H1 (cell line): ENCODE measurements at regions not wholly inside any gene's neighbourhood (a gene's known extent, or its start where the extent isn't known, plus 50 kb on each side); places are given as distances from the start of the nearest gene placed in this dataset.

Experiments
- CEBPB ChIP-seq: IDR thresholded peaks from 2 replicates; pipeline ENCODE4 v1.6.1; 2012; ENCODE audit warnings: low read depth, low read length
- CHD1 ChIP-seq: IDR thresholded peaks from 2 replicates; pipeline ENCODE4 v1.6.1; 2012; ENCODE audit warnings: low read depth, low read length, improper control_type of control experiment
- CTCF ChIP-seq, 3 experiments: IDR thresholded peaks; 1 replicate in 2 of 3; 2 replicates in 1 of 3; pipeline versions ENCODE4 v1.5.1 to v1.6.1; 2011; ENCODE audit warnings: low read length in 3 of 3, mild to moderate bottlenecking in 3 of 3, inconsistent platforms in 2 of 3, low read depth in 1 of 3, moderate library complexity in 1 of 3; ENCODE audit not compliant: insufficient read depth in 1 of 3; ENCODE audit errors: control extremely low read depth in 1 of 3
- EP300 ChIP-seq, 2 experiments: IDR thresholded peaks; 1 replicate in 1 of 2; 2 replicates in 1 of 2; pipeline ENCODE4 v1.6.1; 2011 to 2012; ENCODE audit warnings: low read depth in 2 of 2, low read length in 2 of 2, mild to moderate bottlenecking in 2 of 2, borderline replicate concordance in 1 of 2, inconsistent platforms in 1 of 2, moderate library complexity in 1 of 2
- HDAC6 ChIP-seq: IDR thresholded peaks from one replicate; pipeline ENCODE4 v1.7.1; 2012; ENCODE audit warnings: low read depth, mild to moderate bottlenecking, inconsistent platforms, low read length, moderate library complexity
- JUN ChIP-seq: IDR thresholded peaks from 2 replicates; pipeline ENCODE4 v1.6.1; 2011; ENCODE audit warnings: low read depth, mild to moderate bottlenecking, improper control_type of control experiment, low read length
- NRF1 ChIP-seq: IDR thresholded peaks from 2 replicates; pipeline ENCODE4 v1.6.1; 2011; ENCODE audit warnings: mild to moderate bottlenecking, low read depth, low read length, improper control_type of control experiment
- POLR2A ChIP-seq, 2 experiments: IDR thresholded peaks; 1 replicate in 1 of 2; 2 replicates in 1 of 2; pipeline ENCODE4 v1.6.1; 2011; ENCODE audit warnings: low read depth in 2 of 2, low read length in 2 of 2, mild to moderate bottlenecking in 2 of 2; ENCODE audit errors: control extremely low read depth in 1 of 2
- POLR2AphosphoS5 ChIP-seq: IDR thresholded peaks from 2 replicates; pipeline ENCODE4 v1.6.1; 2011; ENCODE audit warnings: low read depth, low read length
- RAD21 ChIP-seq, 2 experiments: IDR thresholded peaks in 1 of 2; conservative IDR thresholded peaks in 1 of 2; 2 replicates each; pipeline ENCODE4 v1.6.1; 2011; ENCODE audit warnings: low read depth in 2 of 2, low read length in 2 of 2, improper control_type of control experiment in 1 of 2, inconsistent platforms in 1 of 2, mild to moderate bottlenecking in 1 of 2, moderate library complexity in 1 of 2
- SIN3A ChIP-seq, 2 experiments: IDR thresholded peaks in 1 of 2; conservative IDR thresholded peaks in 1 of 2; 2 replicates each; pipeline ENCODE4 v1.6.1; 2011 to 2012; ENCODE audit warnings: low read length in 2 of 2, improper control_type of control experiment in 1 of 2, low read depth in 1 of 2, mild to moderate bottlenecking in 1 of 2
- SRF ChIP-seq: IDR thresholded peaks from 2 replicates; pipeline ENCODE4 v1.6.1; 2011; ENCODE audit warnings: mild to moderate bottlenecking, low read depth, low read length, moderate library complexity
- USF2 ChIP-seq: IDR thresholded peaks from 2 replicates; pipeline ENCODE4 v1.6.1; 2011; ENCODE audit warnings: low read length, improper control_type of control experiment

- TF ChIP-seq CTCF (IDR thresholded peaks at IDR 0.05; ENCODE audit: control extremely low read depth in 1 of 3, insufficient read depth in 1 of 3, low read depth in 1 of 3, low read length in 3 of 3) (no peak), SRF (no peak), POLR2A (IDR thresholded peaks at IDR 0.05; ENCODE audit: control extremely low read depth in 1 of 2, low read depth in 2 of 2, low read length in 2 of 2) (no peak), RAD21 (IDR thresholded peaks at IDR 0.05 in 1 of 2, conservative IDR thresholded peaks at IDR 0.05 in 1 of 2; ENCODE audit: low read depth in 2 of 2, low read length in 2 of 2) (no peak), EP300 (IDR thresholded peaks at IDR 0.05; ENCODE audit: borderline replicate concordance in 1 of 2, low read depth in 2 of 2, low read length in 2 of 2) (no peak), HDAC6 (no peak), CHD1 (no peak), NRF1 (no peak), USF2 (no peak), CEBPB (no peak), POLR2AphosphoS5 (no peak), JUN (no peak), SIN3A (conservative IDR thresholded peaks at IDR 0.05 in 1 of 2, IDR thresholded peaks at IDR 0.05 in 1 of 2; ENCODE audit: low read depth in 1 of 2, low read length in 2 of 2) (no peak)
These were observed 903.4 kb downstream of the LRFN5 start for GRCh38 chr14:42510071-42510470.
